ENCODE measurements at regions not wholly inside any gene's neighbourhood (a gene's known extent, or its start where the extent isn't known, plus 50 kb on each side); places are given as distances from the start of the nearest gene placed in this dataset.

GRCh38 chr6:23910420-23910819 lies 215.6 kb upstream of the NRSN1 start:
- no peak overlapping the region for H3K9ac ChIP-seq (ENCODE audit: low read length)
- ChIA-PET RAD21 (ENCODE audit: low non-redundant PET in 1 of 2, low total read pairs in 2 of 2, uncharacterized antibody in 2 of 2, unreplicated experiment in 2 of 2) (no interaction called here), POLR2A (no interaction called here), CTCF (no interaction called here)
- intact Hi-C loops (cut with micrococcal nuclease): no loop called here
- no peaks in the 10 kb centered on the region for H3K79me2 ChIP-seq (ENCODE audit: insufficient read depth, low read length)
- TF ChIP-seq ZNF274 (IDR thresholded peaks at IDR 0.05; ENCODE audit: low read depth, low read length): no peak
- TF ChIP-seq EGR1 (IDR thresholded peaks at IDR 0.05; ENCODE audit: low read depth): no peak
- no peak for TF ChIP-seq YY1 (IDR thresholded peaks at IDR 0.05; ENCODE audit: extremely low read depth, insufficient replicate concordance, low read depth, low read length)
- TF ChIP-seq POLR2A (IDR thresholded peaks at IDR 0.05; ENCODE audit: borderline replicate concordance, extremely low read depth, insufficient read depth, insufficient read length): no peak
- DNase-seq (ENCODE audit: low read depth, low spot score): no peak
- peaks cover 0 to 2% of the 10 kb centered on the region in 2 experiments; a peak in 1 of 4 replicates for H3K9me3 ChIP-seq (ENCODE audit: control insufficient read depth in 1 of 2, insufficient read depth in 1 of 2, low read depth in 1 of 2, low read length in 2 of 2)
- H3K36me3 ChIP-seq (ENCODE audit: control insufficient read depth in 1 of 2, insufficient read depth in 2 of 2, low read length in 2 of 2): no peaks in the 10 kb centered on the region
- no peak overlapping the region for H2AFZ ChIP-seq (ENCODE audit: low read depth, low read length, poor library complexity, severe bottlenecking)
- H3K9me2 ChIP-seq (ENCODE audit: insufficient read depth): no peaks in the 10 kb centered on the region
- no peak for ATAC-seq
- no TSS peak for BruUV-seq (replicated peaks)
- no peaks in the 10 kb centered on the region for H3K4me1 ChIP-seq (ENCODE audit: control insufficient read depth in 1 of 2, insufficient read depth in 2 of 2, low read length in 2 of 2)
- H3K27me3 ChIP-seq (ENCODE audit: insufficient read depth, low read length): no peaks in the 10 kb centered on the region
- H3K27ac ChIP-seq (ENCODE audit: low read depth, low read length): no peak overlapping the region
- no peak overlapping the region for H3K4me3 ChIP-seq (replicated peaks in 1 of 2; ENCODE audit: low read depth in 1 of 2, low read length in 2 of 2)
- H4K20me1 ChIP-seq (ENCODE audit: insufficient read depth): no peaks in the 10 kb centered on the region
- H3K4me2 ChIP-seq (ENCODE audit: low read length): no peak overlapping the region

GRCh38 chr6:23927935-23928334 lies 198.1 kb upstream of the NRSN1 start:
- no peaks in the 10 kb centered on the region for H3K36me3 ChIP-seq (ENCODE audit: control insufficient read depth in 1 of 2, insufficient read depth in 2 of 2, low read length in 2 of 2)
- ChIA-PET RAD21 (ENCODE audit: low non-redundant PET in 1 of 2, low total read pairs in 2 of 2, uncharacterized antibody in 2 of 2, unreplicated experiment in 2 of 2) (no interaction called here), POLR2A (no interaction called here), CTCF (no interaction called here)
- no peaks in the 10 kb centered on the region for H3K9me2 ChIP-seq (ENCODE audit: insufficient read depth)
- H3K79me2 ChIP-seq (ENCODE audit: insufficient read depth, low read length): no peaks in the 10 kb centered on the region
- no peak overlapping the region for H2AFZ ChIP-seq (ENCODE audit: low read depth, low read length, poor library complexity, severe bottlenecking)
- no peaks in the 10 kb centered on the region; a peak in 2 of 4 replicates for H3K9me3 ChIP-seq (ENCODE audit: control insufficient read depth in 1 of 2, insufficient read depth in 1 of 2, low read depth in 1 of 2, low read length in 2 of 2)
- no peak for DNase-seq (ENCODE audit: low read depth, low spot score)
- no TSS peak for BruUV-seq (replicated peaks)
- no peaks in the 10 kb centered on the region for H3K27me3 ChIP-seq (ENCODE audit: insufficient read depth, low read length)
- no peak overlapping the region for H3K4me2 ChIP-seq (ENCODE audit: low read length)
- H3K4me1 ChIP-seq (ENCODE audit: control insufficient read depth in 1 of 2, insufficient read depth in 2 of 2, low read length in 2 of 2): no peaks in the 10 kb centered on the region
- H3K4me3 ChIP-seq (replicated peaks in 1 of 2; ENCODE audit: low read depth in 1 of 2, low read length in 2 of 2): no peak overlapping the region
- no peaks in the 10 kb centered on the region for H4K20me1 ChIP-seq (ENCODE audit: insufficient read depth)
- intact Hi-C loops (cut with micrococcal nuclease): no loop called here
- no peak overlapping the region for H3K27ac ChIP-seq (ENCODE audit: low read depth, low read length)
- no peak for TF ChIP-seq POLR2AphosphoS5 (IDR thresholded peaks at IDR 0.05; ENCODE audit: low read depth, low read length)
- TF ChIP-seq POLR2A (IDR thresholded peaks at IDR 0.05; ENCODE audit: borderline replicate concordance, extremely low read depth, insufficient read depth, insufficient read length): no peak
- no peak for TF ChIP-seq SIN3A (IDR thresholded peaks at IDR 0.05; ENCODE audit: low read depth)
- no peak for TF ChIP-seq CEBPB (IDR thresholded peaks at IDR 0.05; ENCODE audit: low read depth)
- no peak for TF ChIP-seq ZFX (IDR thresholded peaks at IDR 0.05)
- TF ChIP-seq, protein P1, sequence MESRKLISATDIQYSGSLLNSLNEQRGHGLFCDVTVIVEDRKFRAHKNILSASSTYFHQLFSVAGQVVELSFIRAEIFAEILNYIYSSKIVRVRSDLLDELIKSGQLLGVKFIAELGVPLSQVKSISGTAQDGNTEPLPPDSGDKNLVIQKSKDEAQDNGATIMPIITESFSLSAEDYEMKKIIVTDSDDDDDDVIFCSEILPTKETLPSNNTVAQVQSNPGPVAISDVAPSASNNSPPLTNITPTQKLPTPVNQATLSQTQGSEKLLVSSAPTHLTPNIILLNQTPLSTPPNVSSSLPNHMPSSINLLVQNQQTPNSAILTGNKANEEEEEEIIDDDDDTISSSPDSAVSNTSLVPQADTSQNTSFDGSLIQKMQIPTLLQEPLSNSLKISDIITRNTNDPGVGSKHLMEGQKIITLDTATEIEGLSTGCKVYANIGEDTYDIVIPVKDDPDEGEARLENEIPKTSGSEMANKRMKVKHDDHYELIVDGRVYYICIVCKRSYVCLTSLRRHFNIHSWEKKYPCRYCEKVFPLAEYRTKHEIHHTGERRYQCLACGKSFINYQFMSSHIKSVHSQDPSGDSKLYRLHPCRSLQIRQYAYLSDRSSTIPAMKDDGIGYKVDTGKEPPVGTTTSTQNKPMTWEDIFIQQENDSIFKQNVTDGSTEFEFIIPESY (IDR thresholded peaks at IDR 0.05; ENCODE audit: extremely low read depth, insufficient replicate concordance, low read length): no peak
- TF ChIP-seq SRF (IDR thresholded peaks at IDR 0.05; ENCODE audit: low read depth): no peak
- no peak for TF ChIP-seq YY1 (IDR thresholded peaks at IDR 0.05; ENCODE audit: extremely low read depth, insufficient replicate concordance, low read depth, low read length)
- TF ChIP-seq CTCF (IDR thresholded peaks at IDR 0.05 in 2 of 3, conservative IDR thresholded peaks at IDR 0.05 in 1 of 3; ENCODE audit: borderline replicate concordance in 1 of 3, insufficient read depth in 1 of 3, low read depth in 2 of 3, low read length in 2 of 3): no peak
- no peak for TF ChIP-seq TCF7L2 (IDR thresholded peaks at IDR 0.05; ENCODE audit: borderline replicate concordance, extremely low read depth, insufficient read depth, insufficient read length)
- no peak for TF ChIP-seq ZNF274 (IDR thresholded peaks at IDR 0.05; ENCODE audit: low read depth, low read length)
- TF ChIP-seq RAD21 (IDR thresholded peaks at IDR 0.05; ENCODE audit: low read depth): no peak
- TF ChIP-seq EZH2phosphoT487 (IDR thresholded peaks at IDR 0.05; ENCODE audit: borderline replicate concordance): no peak
- no peak for TF ChIP-seq FOSL1 (IDR thresholded peaks at IDR 0.05; ENCODE audit: low read depth)
- TF ChIP-seq SP1 (IDR thresholded peaks at IDR 0.05; ENCODE audit: low read depth): no peak
- TF ChIP-seq, protein P2, sequence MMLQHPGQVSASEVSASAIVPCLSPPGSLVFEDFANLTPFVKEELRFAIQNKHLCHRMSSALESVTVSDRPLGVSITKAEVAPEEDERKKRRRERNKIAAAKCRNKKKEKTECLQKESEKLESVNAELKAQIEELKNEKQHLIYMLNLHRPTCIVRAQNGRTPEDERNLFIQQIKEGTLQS (IDR thresholded peaks at IDR 0.05): no peak
- no peak for TF ChIP-seq JUND (IDR thresholded peaks at IDR 0.05)
- H3K9ac ChIP-seq (ENCODE audit: low read length): no peak overlapping the region
- no peak for ATAC-seq
